Esophagus squamous epithelium (tissue), 5 donors: ENCODE measurements at regions not wholly inside any gene's neighbourhood (a gene's known extent, or its start where the extent isn't known, plus 50 kb on each side); places are given as distances from the start of the nearest gene placed in this dataset.

Experiments used
- DNase-seq: peaks from one replicate; lab custom pipeline; 2025; lab: John Stamatoyannopoulos, UW
- H3K27ac ChIP-seq, 4 donors: fragments of 200-600 bp; sonication (generic); one replicate each; pipeline ENCODE4 v1.5.1; 2016 to 2019; ENCODE audit warnings: mild to moderate bottlenecking in 1 of 4
- H3K27me3 ChIP-seq, 4 donors: fragments of 200-600 bp; sonication (generic); 1 replicate in 3 of 4; 2 replicates in 1 of 4; pipeline versions ENCODE4 v1.5.1 to v1.6.0; 2017 to 2021; ENCODE audit warnings: antibody characterized with exemption in 1 of 4
- H3K36me3 ChIP-seq, 3 donors: fragments of 200-600 bp; sonication (generic); one replicate each; pipeline ENCODE4 v1.5.1; 2016 to 2019
- H3K4me1 ChIP-seq, 3 donors: fragments of 200-600 bp; sonication (generic); one replicate each; pipeline ENCODE4 v1.5.1; 2017 to 2019
- H3K4me3 ChIP-seq, 4 donors: fragments of 200-600 bp; sonication (generic); 1 replicate in 3 of 4; 2 replicates in 1 of 4; pipeline ENCODE4 v1.5.1; 2016 to 2019; ENCODE audit warnings: mild to moderate bottlenecking in 2 of 4, moderate library complexity in 1 of 4
- H3K9me3 ChIP-seq, 3 donors: fragments of 200-600 bp; sonication (generic); one replicate each; pipeline ENCODE4 v1.5.1; 2016 to 2019
- POLR2A ChIP-seq, 4 donors: fragments of 450-650 bp; IDR thresholded peaks; one replicate each; pipeline ENCODE4 v1.6.1; 2017; ENCODE audit warnings: antibody characterized with exemption in 4 of 4, mild to moderate bottlenecking in 4 of 4, moderate library complexity in 3 of 4
- WGBS, 2 donors: methylation state at CpG; one replicate each; pipeline ENCODE4 v1.1.5; 2018; 5-methylcytosine and 5-hydroxymethylcytosine counted together
- intact Hi-C: fragments of 100-400 bp; cut with DNase I; formaldehyde crosslinking; loops from one replicate; pipeline ENCODE4 v1.15.0; 2022
- TF ChIP-seq, protein P1 (sequence below), 6 experiments: fragments of 450-650 bp in 4 of 6; fragments of 200-600 bp in 2 of 6; sonication (generic) in 2 of 6; IDR thresholded peaks; one replicate each; pipeline ENCODE4 v1.5.1; 2016 to 2019; ENCODE audit warnings: antibody characterized with exemption in 6 of 6, mild to moderate bottlenecking in 4 of 6, moderate library complexity in 4 of 6
- donor health status: DM: yes; HTN: yes; CAD: no.

DNA sequence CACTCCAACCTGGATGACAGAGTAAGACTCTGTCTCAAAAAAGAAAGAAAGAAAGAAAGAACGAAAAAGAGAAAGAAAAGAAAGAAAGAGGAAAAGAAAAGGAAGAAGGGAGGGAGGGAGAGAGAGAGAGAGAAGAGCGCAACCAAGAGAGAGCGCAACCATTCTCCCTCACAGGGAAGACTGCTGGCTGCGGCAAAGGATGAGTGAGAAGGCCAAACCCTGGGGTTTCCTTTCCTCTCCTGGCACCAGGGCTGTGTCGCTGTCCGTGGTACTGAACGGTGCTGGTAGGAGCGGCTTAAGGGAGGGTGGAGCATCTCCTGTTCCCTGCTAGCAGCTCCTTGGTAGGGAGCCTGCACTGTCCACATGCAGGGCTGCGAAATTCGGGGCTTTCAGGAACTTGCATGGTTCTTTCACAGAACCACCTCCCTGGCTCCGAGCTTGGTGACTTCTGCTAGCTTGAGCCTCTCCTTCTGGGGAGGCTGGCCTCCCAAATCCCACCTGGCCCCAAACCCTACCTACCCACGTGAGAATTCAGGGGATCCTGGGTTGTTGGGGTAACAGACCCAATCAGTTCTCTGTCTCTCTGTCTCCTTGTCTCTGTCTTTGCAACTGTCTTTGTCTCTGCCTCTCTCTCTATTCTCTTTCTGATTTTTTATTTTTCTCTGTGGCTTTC, 51.1 kb upstream of the ZNRF4 start:
- no peaks in the 10 kb centered on the region for H3K9me3 ChIP-seq

More for the DNA sequence above, 51.1 kb upstream of the ZNRF4 start:
- intact Hi-C loops = no loop called here
- no peak overlapping the region for H3K4me3 ChIP-seq
- no peak for DNase-seq
- TF ChIP-seq, protein P1, sequence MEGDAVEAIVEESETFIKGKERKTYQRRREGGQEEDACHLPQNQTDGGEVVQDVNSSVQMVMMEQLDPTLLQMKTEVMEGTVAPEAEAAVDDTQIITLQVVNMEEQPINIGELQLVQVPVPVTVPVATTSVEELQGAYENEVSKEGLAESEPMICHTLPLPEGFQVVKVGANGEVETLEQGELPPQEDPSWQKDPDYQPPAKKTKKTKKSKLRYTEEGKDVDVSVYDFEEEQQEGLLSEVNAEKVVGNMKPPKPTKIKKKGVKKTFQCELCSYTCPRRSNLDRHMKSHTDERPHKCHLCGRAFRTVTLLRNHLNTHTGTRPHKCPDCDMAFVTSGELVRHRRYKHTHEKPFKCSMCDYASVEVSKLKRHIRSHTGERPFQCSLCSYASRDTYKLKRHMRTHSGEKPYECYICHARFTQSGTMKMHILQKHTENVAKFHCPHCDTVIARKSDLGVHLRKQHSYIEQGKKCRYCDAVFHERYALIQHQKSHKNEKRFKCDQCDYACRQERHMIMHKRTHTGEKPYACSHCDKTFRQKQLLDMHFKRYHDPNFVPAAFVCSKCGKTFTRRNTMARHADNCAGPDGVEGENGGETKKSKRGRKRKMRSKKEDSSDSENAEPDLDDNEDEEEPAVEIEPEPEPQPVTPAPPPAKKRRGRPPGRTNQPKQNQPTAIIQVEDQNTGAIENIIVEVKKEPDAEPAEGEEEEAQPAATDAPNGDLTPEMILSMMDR (IDR thresholded peaks at IDR 0.05) = no peak
- no peak for TF ChIP-seq POLR2A (IDR thresholded peaks at IDR 0.05)
- no peaks in the 10 kb centered on the region for H3K36me3 ChIP-seq
- H3K4me1 ChIP-seq = no peaks in the 10 kb centered on the region
- H3K27me3 ChIP-seq = peaks cover 0 to 24% (median 0%) of the 10 kb centered on the region in 4 donors
- 3% methylated on average over 10 to 12 of the region's 12 CpGs for WGBS, 2 donors
- H3K27ac ChIP-seq = no peak overlapping the region
